ENCODE measurements at regions not wholly inside any gene's neighbourhood (a gene's known extent, or its start where the extent isn't known, plus 50 kb on each side); places are given as distances from the start of the nearest gene placed in this dataset.

GRCh38 chr3:24622696-24623225, 128.1 kb upstream of the THRB start:
- DNase-seq (ENCODE audit: low read depth), result no peak
- H3K27me3 ChIP-seq (ENCODE audit: control insufficient read depth, insufficient read depth, low read length), result no peaks in the 10 kb centered on the region
- H3K36me3 ChIP-seq (ENCODE audit: control insufficient read depth, insufficient read depth, low read length), result no peaks in the 10 kb centered on the region
- H3K4me3 ChIP-seq (ENCODE audit: low read depth, low read length), result no peak overlapping the region
- TF ChIP-seq CTCF (IDR thresholded peaks at IDR 0.05; ENCODE audit: insufficient read depth, low read length, poor library complexity, severe bottlenecking), result no peak

- no peak for TF ChIP-seq CTCF (IDR thresholded peaks at IDR 0.05; ENCODE audit: insufficient read depth, low read length, poor library complexity, severe bottlenecking)
- H3K27me3 ChIP-seq (ENCODE audit: control insufficient read depth, insufficient read depth, low read length), result no peaks in the 10 kb centered on the region
- no peaks in the 10 kb centered on the region for H3K36me3 ChIP-seq (ENCODE audit: control insufficient read depth, insufficient read depth, low read length)
- no peak overlapping the region for H3K4me3 ChIP-seq (ENCODE audit: low read depth, low read length)
- no peak for DNase-seq (ENCODE audit: low read depth)
These were observed 129.0 kb upstream of the THRB start for GRCh38 chr3:24623657-24624056.

GRCh38 chr3:24624938-24625681, 130.5 kb upstream of the THRB start:
- H3K27me3 ChIP-seq (ENCODE audit: control insufficient read depth, insufficient read depth, low read length), result no peaks in the 10 kb centered on the region
- TF ChIP-seq CTCF (IDR thresholded peaks at IDR 0.05; ENCODE audit: insufficient read depth, low read length, poor library complexity, severe bottlenecking), result no peak
- no peaks in the 10 kb centered on the region for H3K36me3 ChIP-seq (ENCODE audit: control insufficient read depth, insufficient read depth, low read length)
- no peak for DNase-seq (ENCODE audit: low read depth)
- H3K4me3 ChIP-seq (ENCODE audit: low read depth, low read length), result no peak overlapping the region

- no peak for DNase-seq (ENCODE audit: low read depth)
- no peaks in the 10 kb centered on the region for H3K36me3 ChIP-seq (ENCODE audit: control insufficient read depth, insufficient read depth, low read length)
- H3K27me3 ChIP-seq (ENCODE audit: control insufficient read depth, insufficient read depth, low read length), result no peaks in the 10 kb centered on the region
- H3K4me3 ChIP-seq (ENCODE audit: low read depth, low read length), result no peak overlapping the region
- TF ChIP-seq CTCF (IDR thresholded peaks at IDR 0.05; ENCODE audit: insufficient read depth, low read length, poor library complexity, severe bottlenecking), result no peak
These were observed 134.0 kb upstream of the THRB start for GRCh38 chr3:24628523-24629258.

GRCh38 chr3:24631481-24631880, 136.8 kb upstream of the THRB start:
- Histone ChIP-seq H3K27me3 (ENCODE audit: control insufficient read depth, insufficient read depth, low read length) (no peaks in the 10 kb centered on the region), H3K4me3 (ENCODE audit: low read depth, low read length) (no peak overlapping the region), H3K36me3 (ENCODE audit: control insufficient read depth, insufficient read depth, low read length) (no peaks in the 10 kb centered on the region)
- no peak for TF ChIP-seq CTCF (IDR thresholded peaks at IDR 0.05; ENCODE audit: insufficient read depth, low read length, poor library complexity, severe bottlenecking)
- no peak for DNase-seq (ENCODE audit: low read depth)
